G401 (cell line): ENCODE measurements at regions not wholly inside any gene's neighbourhood (a gene's known extent, or its start where the extent isn't known, plus 50 kb on each side); places are given as distances from the start of the nearest gene placed in this dataset.

Experiments
- DNase-seq: peaks from one replicate; pipeline ENCODE4 v3.0.0-alpha.2; 2015; ENCODE audit warnings: low spot score
- in situ Hi-C: cut with HindIII; loops from 2 replicates; pipeline ENCODE4 v1.10.0; 2016; ENCODE audit warnings: low sequenced_read_pairs, mixed read lengths

DNA sequence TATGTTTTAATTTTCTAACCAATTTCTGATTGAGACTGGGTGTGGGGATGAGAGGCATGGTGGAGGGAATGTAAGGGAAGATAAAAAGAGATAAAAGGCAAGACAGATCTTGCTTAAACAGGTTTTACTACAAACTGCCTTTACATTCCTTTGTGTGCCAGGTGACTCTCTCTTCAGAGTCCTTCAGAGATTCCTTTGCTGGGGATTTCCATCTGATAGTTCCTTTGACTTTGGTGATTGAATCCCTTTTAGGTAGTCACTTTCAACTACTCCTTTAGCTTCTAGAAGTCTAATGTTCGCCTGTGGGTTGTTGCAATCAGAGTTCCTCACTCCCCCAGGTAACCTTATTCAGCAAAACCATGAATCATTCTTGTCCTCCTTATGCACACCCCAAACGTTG lies 283.3 kb upstream of the MANEA start:
- in situ Hi-C loops, result no loop called here
- no peak for DNase-seq

DNA sequence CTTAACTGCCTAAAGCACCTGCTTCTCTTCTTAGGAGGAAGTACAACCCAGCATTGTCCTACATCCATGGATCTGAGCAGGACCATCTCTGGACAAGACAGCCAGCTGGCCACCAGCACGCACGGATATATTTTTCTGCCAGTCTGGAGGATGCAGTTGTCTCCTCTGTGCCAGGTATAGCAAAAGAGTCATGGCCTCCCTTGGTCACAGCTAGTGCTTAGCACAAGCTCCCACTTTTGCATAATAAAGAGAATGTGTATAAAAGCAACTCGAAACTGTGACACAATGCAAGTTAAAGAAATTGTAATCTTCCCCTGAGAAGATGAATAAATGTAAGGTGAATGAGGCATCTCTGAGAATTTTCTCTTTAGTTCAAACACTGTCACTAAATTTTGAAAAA lies 267.8 kb upstream of the MANEA start:
- in situ Hi-C loops, result no loop called here
- DNase-seq, result no peak

DNA sequence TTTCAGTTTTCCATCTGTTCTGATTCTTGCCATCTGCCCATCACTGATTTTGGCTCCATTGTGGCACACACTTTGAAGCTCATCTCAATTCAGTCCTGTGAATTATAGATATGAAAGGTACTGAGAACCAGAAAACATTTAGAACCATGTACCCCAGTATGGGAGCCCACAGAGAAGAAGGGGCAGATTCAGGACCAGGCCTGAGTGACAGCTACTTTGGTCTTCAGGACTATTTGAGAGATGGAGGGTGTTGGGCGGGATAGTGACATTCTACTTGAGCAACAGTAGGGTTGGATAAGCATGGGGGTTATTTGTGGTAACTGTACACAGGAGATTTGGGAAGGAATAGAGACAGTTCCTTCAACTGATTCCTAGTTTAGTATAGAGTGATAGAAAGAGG lies 259.2 kb upstream of the MANEA start:
- DNase-seq, result no peak
- in situ Hi-C loops, result no loop called here

DNA sequence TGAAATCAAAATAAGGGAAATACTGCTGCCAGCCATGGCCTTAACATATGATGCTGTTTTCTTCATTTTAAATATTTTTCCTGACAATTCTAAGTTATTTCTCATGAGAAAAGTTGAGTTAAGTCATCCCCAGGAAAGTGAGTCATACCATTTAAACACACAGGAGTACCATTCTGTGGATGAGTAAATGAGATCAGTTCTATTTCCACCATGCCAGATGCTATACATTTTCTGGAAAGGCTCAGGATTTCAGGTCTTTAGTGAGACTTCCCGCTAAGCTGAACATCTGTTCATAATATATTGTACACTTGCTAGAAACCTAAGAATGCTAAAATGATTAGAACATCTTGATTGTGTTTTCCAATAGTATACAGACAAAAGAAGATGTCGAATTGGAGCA lies 256.2 kb upstream of the MANEA start:
- in situ Hi-C loops, result no loop called here
- no peak for DNase-seq

DNA sequence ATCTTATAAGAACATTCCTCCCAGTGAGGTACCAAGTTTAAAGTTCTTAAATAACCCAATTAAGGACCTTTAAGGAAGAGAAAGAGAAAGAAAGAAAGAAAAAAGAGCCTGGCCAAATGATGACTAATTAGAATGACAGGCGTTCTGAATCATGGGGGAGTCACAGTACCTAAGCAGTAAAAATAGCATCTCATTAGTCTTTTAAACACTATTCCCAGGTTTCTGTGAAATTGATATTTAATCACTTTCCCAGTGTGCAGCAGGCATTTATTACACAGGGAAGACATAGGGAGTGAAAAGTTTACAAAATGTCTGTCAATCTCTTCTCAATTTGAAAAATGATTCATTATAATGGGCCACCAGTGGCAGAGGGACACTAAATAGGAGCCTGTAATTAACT lies 251.4 kb upstream of the MANEA start:
- in situ Hi-C loops, result no loop called here
- no peak for DNase-seq

DNA sequence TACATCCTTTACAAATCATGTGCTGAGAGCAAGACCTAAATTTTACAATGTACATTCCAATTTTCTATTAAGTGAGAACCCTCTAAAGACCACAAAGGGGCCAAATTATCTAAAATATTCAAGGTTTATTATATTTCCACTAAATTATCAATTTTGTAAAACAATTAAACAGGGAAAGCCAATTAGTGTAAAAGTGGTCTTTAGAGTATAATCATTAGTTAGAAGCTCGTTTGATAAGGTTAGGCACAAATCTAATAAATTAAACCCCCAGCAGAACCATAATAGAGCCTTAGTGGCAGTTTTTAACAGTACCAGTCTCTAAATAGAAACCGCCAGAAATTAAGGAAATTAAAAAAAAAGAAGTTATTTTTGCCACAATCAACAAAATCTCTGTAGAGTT lies 249.1 kb upstream of the MANEA start:
- in situ Hi-C loops, result no loop called here
- no peak for DNase-seq

DNA sequence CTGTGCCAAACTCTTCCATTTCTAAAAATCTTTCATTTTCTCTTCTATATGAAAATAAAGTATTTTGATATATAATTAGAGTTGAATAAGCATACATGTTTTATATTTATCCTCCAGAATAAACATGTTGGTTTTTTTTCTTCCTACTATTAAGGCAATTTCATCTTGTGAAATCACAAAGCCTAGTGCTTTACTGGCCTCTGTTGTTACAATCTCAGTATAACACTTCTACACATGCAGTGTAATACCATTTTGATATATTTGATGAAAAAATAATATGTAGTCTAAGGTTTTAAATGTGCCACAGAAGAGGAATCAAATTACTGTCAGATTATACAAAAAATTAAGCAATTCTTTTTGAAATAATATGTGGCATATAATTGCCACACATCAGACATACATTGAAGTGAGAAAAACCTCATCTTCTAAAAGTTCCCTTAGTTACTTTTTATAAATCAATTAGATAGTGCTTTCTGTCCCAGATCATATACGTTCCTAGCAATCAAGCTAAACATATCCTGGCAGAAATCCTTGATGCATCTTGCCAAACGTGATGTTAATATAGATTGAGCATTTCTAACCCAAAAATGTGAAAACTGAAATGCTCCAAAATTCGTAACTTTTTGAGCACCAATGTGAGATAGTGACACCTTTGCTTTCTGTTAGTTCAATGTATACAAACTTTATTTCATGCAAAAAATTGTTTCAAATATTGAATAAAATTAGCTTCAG lies 225.1 kb upstream of the MANEA start:
- in situ Hi-C loops, result no loop called here
- no peak for DNase-seq

DNA sequence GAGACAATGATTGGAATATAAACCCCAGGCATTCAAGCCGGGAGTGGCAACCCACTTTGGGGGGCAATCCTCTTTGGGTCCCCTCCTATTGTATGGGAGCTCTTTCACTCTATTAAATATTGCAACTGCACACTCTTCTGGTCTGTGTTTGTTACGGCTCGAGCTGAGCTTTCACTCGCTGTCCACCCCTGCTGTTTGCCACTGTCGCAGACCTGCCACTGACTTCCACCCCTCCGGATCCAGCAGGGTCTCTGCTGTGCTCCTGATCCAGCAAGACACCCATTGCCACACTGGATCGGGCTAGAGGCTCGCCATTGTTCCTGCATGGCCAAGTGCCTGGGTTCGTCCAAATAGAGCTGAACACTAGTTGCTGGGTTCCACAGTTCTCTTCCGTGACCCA lies 222.8 kb upstream of the MANEA start:
- in situ Hi-C loops, result no loop called here
- DNase-seq, result no peak

DNA sequence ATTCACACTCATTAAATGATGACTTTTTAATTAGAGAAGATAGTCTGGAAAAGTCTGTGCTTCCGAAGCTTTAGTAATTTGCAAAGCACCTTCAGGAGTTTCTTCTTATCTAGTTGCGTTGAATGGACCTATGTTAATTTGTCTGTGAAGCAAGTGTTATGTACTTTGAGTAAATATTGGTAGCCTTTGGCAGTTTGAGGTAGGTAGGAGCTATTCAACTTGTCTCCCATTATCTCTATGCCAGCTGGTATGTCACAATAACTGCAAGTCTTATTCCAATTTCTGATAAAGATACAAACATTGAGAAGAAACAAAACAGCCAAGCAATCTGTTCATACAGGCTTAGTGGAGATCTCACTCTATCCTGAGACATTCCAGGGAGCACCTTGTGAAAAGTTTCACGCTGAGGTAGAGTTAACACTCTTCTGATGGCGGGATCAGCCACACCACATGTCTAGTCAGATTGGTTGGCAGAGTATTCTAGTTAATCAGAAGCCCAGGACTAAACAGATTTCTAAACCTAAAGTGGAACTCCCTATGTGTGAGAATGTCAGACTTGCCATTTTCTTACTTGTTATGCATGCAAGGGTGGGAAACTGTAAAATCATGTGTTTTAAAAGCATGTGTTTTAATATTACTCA lies 219.8 kb upstream of the MANEA start:
- in situ Hi-C loops, result no loop called here
- no peak for DNase-seq

DNA sequence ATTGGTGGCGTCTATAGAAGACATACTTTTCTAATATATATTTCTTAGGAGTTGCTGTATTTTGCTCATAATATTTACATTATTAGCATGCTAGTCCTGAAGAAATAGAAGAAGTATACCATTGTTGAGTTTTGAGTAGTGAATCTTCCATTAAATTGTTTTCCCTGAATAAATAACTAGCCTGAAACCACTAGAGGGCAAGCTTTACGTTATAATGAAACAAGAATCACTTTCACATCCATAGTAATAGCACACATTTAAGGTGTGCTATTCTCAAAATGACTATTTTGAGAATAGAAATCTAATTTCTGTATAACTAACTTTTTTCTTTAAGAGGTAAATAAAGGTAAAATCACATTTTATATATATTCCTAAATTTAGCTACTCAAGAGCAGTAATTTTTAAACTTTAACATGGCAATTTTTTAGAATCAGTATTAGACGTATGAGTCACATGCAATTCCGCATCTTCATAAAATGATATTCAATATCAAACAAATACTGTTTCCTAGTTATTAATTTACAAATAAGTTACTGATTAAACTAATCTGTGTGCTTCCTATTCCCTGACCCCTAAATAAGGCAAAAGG lies 213.2 kb upstream of the MANEA start:
- in situ Hi-C loops, result no loop called here

DNA sequence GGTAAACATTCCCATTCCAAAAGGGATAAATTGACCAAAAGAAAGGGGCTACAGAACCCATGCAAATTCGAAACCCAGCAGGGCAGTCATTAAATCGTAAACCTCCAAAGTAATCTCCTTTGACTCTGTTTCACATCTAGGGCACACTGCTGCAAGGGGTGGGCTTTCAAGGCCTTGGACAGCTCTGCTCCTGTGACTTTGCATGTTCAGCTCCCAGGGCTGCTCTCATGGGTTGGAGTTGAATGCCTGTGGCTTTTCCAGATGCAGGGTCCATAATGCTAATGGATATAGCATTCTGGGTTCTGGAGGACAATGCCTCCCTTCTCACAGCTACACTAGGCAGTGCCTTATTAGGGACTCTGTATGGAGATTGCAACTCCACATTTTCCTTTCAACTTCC lies 211.9 kb upstream of the MANEA start:
- in situ Hi-C loops, result no loop called here
- no peak for DNase-seq

More for the DNA sequence above, 213.2 kb upstream of the MANEA start:
- DNase-seq, result peak; percentile 15

DNA sequence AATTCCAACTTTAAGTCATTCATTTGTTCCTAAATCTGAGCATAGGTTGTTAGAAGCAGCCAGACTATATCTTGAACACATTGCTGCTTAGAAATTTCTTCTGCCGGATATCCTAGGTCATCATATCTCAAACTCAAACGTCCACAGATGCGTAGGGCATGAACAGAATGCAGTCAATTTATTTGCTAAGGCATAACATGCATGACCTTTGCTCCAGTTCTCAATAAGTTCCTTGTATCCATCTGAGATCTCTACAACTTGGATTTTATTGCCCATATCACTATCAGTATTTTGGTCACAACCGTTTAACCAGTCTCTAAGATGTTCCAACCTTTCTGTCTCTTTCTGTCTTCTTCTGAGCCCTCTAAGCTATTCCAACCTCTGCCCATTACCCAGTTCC lies 210.9 kb upstream of the MANEA start:
- DNase-seq, result no peak
- in situ Hi-C loops, result no loop called here

DNA sequence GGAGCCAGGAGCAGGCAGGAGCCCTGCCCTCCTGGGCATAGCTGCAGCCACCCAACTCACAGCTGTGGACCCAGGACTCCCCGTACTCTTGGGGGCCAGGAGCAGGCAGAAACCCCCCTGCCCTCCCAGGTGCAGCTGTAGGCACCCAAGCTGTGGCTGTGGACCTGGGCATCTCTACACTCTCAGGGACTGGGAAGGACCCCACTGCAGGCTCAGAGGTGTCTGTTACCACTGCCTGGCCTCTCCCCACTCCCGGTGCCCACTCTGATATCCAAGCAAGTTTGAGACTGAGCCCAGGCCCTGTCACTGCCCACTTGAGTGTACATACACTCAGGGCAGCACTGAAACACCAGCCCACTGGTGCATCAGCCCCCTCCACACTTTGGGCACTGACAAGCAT lies 193.5 kb upstream of the MANEA start:
- no peak for DNase-seq
- in situ Hi-C loops, result no loop called here

DNA sequence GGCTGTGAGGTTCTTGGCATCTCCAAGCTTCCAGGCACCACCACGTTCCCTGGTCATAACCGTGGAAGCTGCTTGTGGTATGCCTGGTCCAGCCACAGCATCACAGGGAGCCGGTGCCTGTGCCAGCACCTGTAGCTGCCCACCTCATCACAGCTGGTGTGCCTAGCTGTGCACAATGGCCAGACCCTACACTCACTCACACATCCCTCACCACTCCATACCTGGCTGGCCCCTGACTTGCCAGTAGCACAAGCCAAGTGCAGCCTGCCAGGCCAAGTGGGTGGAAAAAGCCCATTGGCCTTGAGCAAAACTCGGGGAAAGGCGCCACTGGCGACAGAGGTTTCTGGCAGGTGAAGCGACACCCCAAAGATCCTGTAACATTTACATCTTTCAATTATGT lies 192.3 kb upstream of the MANEA start:
- no peak for DNase-seq
- in situ Hi-C loops, result no loop called here

DNA sequence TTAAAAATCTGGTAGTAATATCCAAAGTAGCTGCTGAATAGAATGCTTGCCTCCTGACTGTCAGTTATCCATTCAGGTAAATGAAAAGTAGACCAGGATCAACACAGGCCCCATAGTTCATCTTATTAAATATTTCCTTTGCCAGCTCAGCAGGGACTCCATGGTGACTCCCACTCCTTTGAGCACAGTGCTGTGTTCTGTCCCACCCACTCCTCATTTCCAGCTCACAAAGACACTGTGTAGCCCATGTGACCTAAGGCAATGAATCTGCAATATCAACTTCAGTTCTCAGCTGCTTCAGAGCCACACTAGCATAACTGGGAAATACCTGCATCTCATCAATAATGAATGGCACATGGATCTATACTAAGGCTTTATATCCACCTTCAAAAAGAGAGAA lies 189.5 kb upstream of the MANEA start:
- no peak for DNase-seq

DNA sequence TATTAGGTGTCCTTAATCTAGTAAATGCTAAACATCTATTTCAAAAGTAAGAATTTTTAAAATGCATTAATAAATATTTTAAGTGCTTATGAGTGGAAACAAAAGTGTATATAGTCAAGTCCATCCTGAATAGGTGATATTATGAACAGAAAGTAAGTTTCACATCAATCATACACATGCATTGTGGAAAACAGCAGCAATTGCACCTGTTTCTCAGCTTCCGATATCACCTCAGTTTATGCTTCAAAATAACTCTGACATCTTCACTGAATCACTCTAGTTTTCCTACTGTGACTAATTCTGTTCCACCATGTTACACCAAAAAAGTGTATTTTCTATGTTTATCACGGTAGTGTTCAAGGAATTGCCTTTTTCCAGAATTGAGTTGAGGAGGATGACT lies 172.6 kb upstream of the MANEA start:
- DNase-seq, result no peak
- in situ Hi-C loops, result no loop called here

More for the DNA sequence above, 189.5 kb upstream of the MANEA start:
- in situ Hi-C loops, result no loop called here

DNA sequence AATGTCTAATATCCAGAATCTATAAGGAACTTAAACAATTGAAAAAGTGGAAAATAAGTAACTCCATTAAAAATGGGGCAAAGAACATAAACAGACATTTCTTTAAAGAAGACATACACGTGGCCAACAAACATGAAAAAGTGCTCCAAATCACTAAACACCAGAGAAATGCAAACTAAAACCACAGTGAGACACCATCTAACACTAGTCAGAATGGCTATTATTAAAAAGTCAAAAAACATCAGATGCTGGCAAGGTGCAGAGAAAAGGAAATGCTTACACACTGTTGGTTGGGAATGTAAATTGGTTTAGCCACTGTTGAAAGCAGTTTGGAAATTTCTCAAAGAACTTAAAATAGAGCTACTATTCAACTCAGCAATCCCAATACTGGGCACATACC lies 169.2 kb upstream of the MANEA start:
- DNase-seq, result no peak
- in situ Hi-C loops, result no loop called here

DNA sequence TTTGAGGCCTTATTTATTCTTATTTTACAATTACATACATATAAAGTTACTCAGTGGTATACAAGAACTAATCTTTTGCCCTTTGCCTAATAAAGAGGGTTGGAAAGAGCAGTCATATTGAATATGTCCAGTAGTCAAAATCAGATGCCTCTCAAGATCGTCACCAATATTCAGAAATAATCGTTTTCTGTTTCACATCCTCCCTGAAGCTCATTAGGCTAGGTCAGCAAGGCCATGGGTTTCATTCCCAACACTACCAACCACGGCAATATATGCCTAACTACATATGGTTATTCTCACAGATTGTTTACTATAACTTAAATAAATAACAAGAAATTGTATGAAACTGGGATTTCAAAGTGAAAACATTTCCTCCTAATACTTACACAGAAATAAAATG lies 167.2 kb upstream of the MANEA start:
- in situ Hi-C loops, result no loop called here
- no peak for DNase-seq

DNA sequence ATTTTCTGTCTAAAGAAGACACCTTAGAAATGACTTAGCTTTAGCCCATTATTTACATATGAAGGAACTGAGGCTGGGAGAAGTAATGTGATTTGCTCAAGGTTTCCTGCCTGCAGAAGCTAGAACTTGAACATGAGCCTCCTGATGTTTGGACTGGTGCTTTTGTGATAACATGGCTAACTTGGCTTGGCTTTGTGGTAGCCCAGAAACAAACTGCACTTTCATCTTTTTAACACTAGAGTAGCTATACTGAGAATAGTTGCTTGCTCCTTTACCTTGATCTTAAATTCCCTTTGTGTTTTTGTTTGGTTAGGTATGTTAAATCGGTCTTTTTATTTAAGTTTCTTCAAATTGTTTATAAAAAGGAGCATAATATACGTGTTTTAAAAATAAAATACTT lies 163.5 kb upstream of the MANEA start:
- in situ Hi-C loops, result no loop called here

DNA sequence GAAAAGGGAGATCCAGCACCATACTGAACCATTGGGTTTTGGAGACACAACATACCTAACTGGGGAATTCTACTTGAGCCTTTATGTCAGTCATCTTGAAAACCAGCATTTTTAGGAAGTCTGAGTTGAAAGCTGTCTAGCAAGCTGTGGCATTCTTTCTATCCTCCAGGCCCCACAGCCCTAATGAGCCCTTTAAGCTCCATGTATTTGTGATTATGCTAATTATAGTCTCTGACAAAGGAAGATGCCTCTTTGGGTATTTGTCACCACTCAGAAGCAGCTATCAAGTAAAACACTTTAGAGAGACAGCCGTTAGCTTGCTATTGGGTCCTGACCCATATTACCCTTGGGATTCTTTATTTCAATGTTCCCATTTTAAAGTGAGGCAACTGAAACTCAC lies 159.5 kb upstream of the MANEA start:
- no peak for DNase-seq
- in situ Hi-C loops, result no loop called here

More for the DNA sequence above, 163.5 kb upstream of the MANEA start:
- DNase-seq, result no peak

DNA sequence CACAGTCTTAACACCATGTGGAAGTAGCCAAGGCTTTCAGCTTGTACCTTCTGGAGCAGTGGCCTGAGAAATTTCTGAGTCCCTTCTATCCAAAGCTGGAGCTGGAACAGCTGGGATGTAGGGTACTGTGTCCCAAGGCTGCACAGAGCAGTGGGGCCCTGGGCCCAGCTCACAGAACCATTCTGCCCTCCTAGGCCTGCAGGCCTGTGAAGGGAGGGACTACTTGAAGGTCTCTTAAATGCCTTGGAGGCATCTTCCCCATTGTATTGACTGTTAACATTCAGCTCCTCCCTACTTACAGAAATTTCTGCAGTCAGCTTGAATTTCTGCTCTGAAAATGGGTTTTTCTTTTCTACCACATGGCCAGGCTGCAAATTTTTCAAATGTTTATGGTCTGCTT lies 156.5 kb upstream of the MANEA start:
- no peak for DNase-seq
- in situ Hi-C loops, result no loop called here
